Activated CD8-positive, alpha-beta memory T cell treated with anti-CD3 and anti-CD28 coated beads, Interleukin-2, amount 10 ng/mL, durations not matched to agents 7 days and 5 days (primary cell): ENCODE measurements at regions not wholly inside any gene's neighbourhood (a gene's known extent, or its start where the extent isn't known, plus 50 kb on each side); places are given as distances from the start of the nearest gene placed in this dataset.
"Not testable (repeated sequence)": the region's sequence is repeated elsewhere in the genome, so short reads cannot be mapped to it uniquely, and the experiment has no call there.

Experiments
- ATAC-seq: fragments of 150-1000 bp; cut with Tn5 transposase; one replicate; pipeline ENCODE4 v1.10.0; 2021; ENCODE audit warnings: moderate library complexity
- CTCF ChIA-PET: fragments of 350-600 bp; sonication (Branson Sonifier 250); formaldehyde crosslinking; loops from one replicate; lab custom pipeline; 2021; ENCODE audit warnings: antibody characterized with exemption; lab: Charles Lee
- DNase-seq: peaks from one replicate; pipeline ENCODE4 v3.0.0-alpha.2; 2020
- H3K27ac Mint-ChIP-seq: one replicate; pipeline ENCODE4 v1.8.0; 2021; ENCODE audit warnings: mild to moderate bottlenecking, mixed read lengths
- H3K27me3 Mint-ChIP-seq: one replicate; pipeline ENCODE4 v1.8.0; 2021; ENCODE audit warnings: mixed read lengths
- H3K36me3 Mint-ChIP-seq: one replicate; pipeline ENCODE4 v1.8.0; 2021; ENCODE audit warnings: mild to moderate bottlenecking, mixed read lengths
- H3K4me1 Mint-ChIP-seq: one replicate; pipeline ENCODE4 v1.8.0; 2021; ENCODE audit warnings: mixed read lengths
- H3K4me3 Mint-ChIP-seq: one replicate; pipeline ENCODE4 v1.8.0; 2021; ENCODE audit warnings: mild to moderate bottlenecking, moderate library complexity, mixed read lengths
- H3K9me3 Mint-ChIP-seq: one replicate; pipeline ENCODE4 v1.8.0; 2022; ENCODE audit warnings: low read depth, mixed read lengths

GRCh38 chr13:86563308-86563707 is 764.1 kb upstream of the SLITRK6 start:
- CTCF ChIA-PET: no interaction called here
- peaks cover 3% of the 10 kb centered on the region for H3K9me3 Mint-ChIP-seq

GRCh38 chr13:86567119-86567518 is 767.9 kb upstream of the SLITRK6 start:
- H3K9me3 Mint-ChIP-seq: no peaks in the 10 kb centered on the region
- H3K4me3 Mint-ChIP-seq: no peak overlapping the region
- ATAC-seq (no peak), DNase-seq (no peak)
- no peaks in the 10 kb centered on the region for H3K4me1 Mint-ChIP-seq
- H3K36me3 Mint-ChIP-seq: no peaks in the 10 kb centered on the region
- no peak overlapping the region for H3K27ac Mint-ChIP-seq
- no peaks in the 10 kb centered on the region for H3K27me3 Mint-ChIP-seq
- CTCF ChIA-PET: no interaction called here

More at GRCh38 chr13:86563308-86563707, 764.1 kb upstream of the SLITRK6 start:
- ATAC-seq (no peak), DNase-seq (no peak)
- no peaks in the 10 kb centered on the region for H3K27me3 Mint-ChIP-seq
- no peak overlapping the region for H3K4me3 Mint-ChIP-seq
- H3K4me1 Mint-ChIP-seq: no peaks in the 10 kb centered on the region
- no peak overlapping the region for H3K27ac Mint-ChIP-seq
- H3K36me3 Mint-ChIP-seq: no peaks in the 10 kb centered on the region

- CTCF ChIA-PET: no interaction called here
- no peak overlapping the region for H3K27ac Mint-ChIP-seq
- H3K27me3 Mint-ChIP-seq: no peaks in the 10 kb centered on the region
- no peaks in the 10 kb centered on the region for H3K36me3 Mint-ChIP-seq
- H3K4me3 Mint-ChIP-seq: no peak overlapping the region
- ATAC-seq: no peak
- no peaks in the 10 kb centered on the region for H3K9me3 Mint-ChIP-seq
- H3K4me1 Mint-ChIP-seq: no peaks in the 10 kb centered on the region
- no peak for DNase-seq
These were observed 769.9 kb upstream of the SLITRK6 start for GRCh38 chr13:86569119-86569518.

GRCh38 chr13:86569974-86570373 is 770.8 kb upstream of the SLITRK6 start:
- Mint-ChIP-seq H3K36me3 (no peaks in the 10 kb centered on the region), H3K4me1 (no peaks in the 10 kb centered on the region)

GRCh38 chr13:86572115-86572514 is 772.9 kb upstream of the SLITRK6 start:
- no peak overlapping the region for H3K27ac Mint-ChIP-seq

More at GRCh38 chr13:86569974-86570373, 770.8 kb upstream of the SLITRK6 start:
- DNase-seq: no peak
- no peak overlapping the region for H3K4me3 Mint-ChIP-seq
- CTCF ChIA-PET: no interaction called here
- peaks cover 2% of the 10 kb centered on the region for H3K9me3 Mint-ChIP-seq
- no peak for ATAC-seq
- no peaks in the 10 kb centered on the region for H3K27me3 Mint-ChIP-seq
- H3K27ac Mint-ChIP-seq: no peak overlapping the region

GRCh38 chr13:86579662-86580061 is 780.4 kb upstream of the SLITRK6 start:
- no peak for ATAC-seq

More at GRCh38 chr13:86572115-86572514, 772.9 kb upstream of the SLITRK6 start:
- DNase-seq (no peak), ATAC-seq (no peak)
- no peak overlapping the region for H3K4me3 Mint-ChIP-seq
- CTCF ChIA-PET: no interaction called here
- no peaks in the 10 kb centered on the region for H3K27me3 Mint-ChIP-seq
- peaks cover 2% of the 10 kb centered on the region for H3K9me3 Mint-ChIP-seq
- no peaks in the 10 kb centered on the region for H3K36me3 Mint-ChIP-seq
- H3K4me1 Mint-ChIP-seq: no peaks in the 10 kb centered on the region

GRCh38 chr13:86581706-86582105 is 782.5 kb upstream of the SLITRK6 start:
- CTCF ChIA-PET: no interaction called here

More at GRCh38 chr13:86579662-86580061, 780.4 kb upstream of the SLITRK6 start:
- H3K27me3 Mint-ChIP-seq: no peaks in the 10 kb centered on the region
- DNase-seq: no peak
- peaks cover 4% of the 10 kb centered on the region for H3K9me3 Mint-ChIP-seq
- no peaks in the 10 kb centered on the region for H3K4me1 Mint-ChIP-seq
- no peaks in the 10 kb centered on the region for H3K36me3 Mint-ChIP-seq
- H3K4me3 Mint-ChIP-seq: no peak overlapping the region
- H3K27ac Mint-ChIP-seq: no peak overlapping the region
- CTCF ChIA-PET: no interaction called here

GRCh38 chr13:86584301-86584700 is 785.1 kb upstream of the SLITRK6 start:
- H3K36me3 Mint-ChIP-seq: no peaks in the 10 kb centered on the region
- CTCF ChIA-PET: no interaction called here
- DNase-seq: no peak

More at GRCh38 chr13:86581706-86582105, 782.5 kb upstream of the SLITRK6 start:
- DNase-seq: no peak
- no peaks in the 10 kb centered on the region for H3K36me3 Mint-ChIP-seq
- ATAC-seq: no peak
- no peak overlapping the region for H3K27ac Mint-ChIP-seq
- peaks cover 5% of the 10 kb centered on the region for H3K9me3 Mint-ChIP-seq
- H3K4me3 Mint-ChIP-seq: no peak overlapping the region
- no peaks in the 10 kb centered on the region for H3K4me1 Mint-ChIP-seq
- H3K27me3 Mint-ChIP-seq: no peaks in the 10 kb centered on the region

GRCh38 chr13:86585835-86586234 is 786.6 kb upstream of the SLITRK6 start:
- DNase-seq: no peak
- CTCF ChIA-PET: no interaction called here
- Mint-ChIP-seq H3K27me3 (no peaks in the 10 kb centered on the region), H3K36me3 (no peaks in the 10 kb centered on the region), H3K9me3 (peaks cover 6% of the 10 kb centered on the region), H3K27ac (no peak overlapping the region), H3K4me3 (no peak overlapping the region), H3K4me1 (no peaks in the 10 kb centered on the region)
- ATAC-seq: no peak

More at GRCh38 chr13:86584301-86584700, 785.1 kb upstream of the SLITRK6 start:
- Mint-ChIP-seq H3K27me3 (no peaks in the 10 kb centered on the region), H3K9me3 (peaks cover 6% of the 10 kb centered on the region), H3K27ac (no peak overlapping the region), H3K4me1 (no peaks in the 10 kb centered on the region), H3K4me3 (no peak overlapping the region)
- no peak for ATAC-seq

GRCh38 chr13:86591862-86592261 is 792.6 kb upstream of the SLITRK6 start:
- CTCF ChIA-PET: no interaction called here
- ATAC-seq: no peak
- no peak for DNase-seq
- Mint-ChIP-seq H3K36me3 (no peaks in the 10 kb centered on the region), H3K27me3 (no peaks in the 10 kb centered on the region), H3K4me1 (no peaks in the 10 kb centered on the region), H3K27ac (no peak overlapping the region), H3K9me3 (peaks cover 4% of the 10 kb centered on the region), H3K4me3 (no peak overlapping the region)

- H3K9me3 Mint-ChIP-seq: peaks cover 12% of the 10 kb centered on the region
- CTCF ChIA-PET: no interaction called here
- no peaks in the 10 kb centered on the region for H3K27me3 Mint-ChIP-seq
- DNase-seq (no peak), ATAC-seq (no peak)
- H3K4me3 Mint-ChIP-seq: no peak overlapping the region
- no peaks in the 10 kb centered on the region for H3K36me3 Mint-ChIP-seq
- H3K27ac Mint-ChIP-seq: no peak overlapping the region
- H3K4me1 Mint-ChIP-seq: no peaks in the 10 kb centered on the region
These were observed 802.1 kb upstream of the SLITRK6 start for GRCh38 chr13:86601351-86601750.

GRCh38 chr13:86606264-86606663 is 807.0 kb upstream of the SLITRK6 start:
- DNase-seq (no peak), ATAC-seq (no peak)
- H3K27me3 Mint-ChIP-seq: no peaks in the 10 kb centered on the region
- CTCF ChIA-PET: no interaction called here
- H3K4me1 Mint-ChIP-seq: no peaks in the 10 kb centered on the region
- H3K27ac Mint-ChIP-seq: no peak overlapping the region
- H3K4me3 Mint-ChIP-seq: no peak overlapping the region
- H3K9me3 Mint-ChIP-seq: peaks cover 13% of the 10 kb centered on the region
- H3K36me3 Mint-ChIP-seq: no peaks in the 10 kb centered on the region

- Mint-ChIP-seq H3K4me1 (no peaks in the 10 kb centered on the region), H3K4me3 (no peak overlapping the region), H3K27ac (no peak overlapping the region), H3K9me3 (peaks cover 11% of the 10 kb centered on the region), H3K27me3 (no peaks in the 10 kb centered on the region), H3K36me3 (no peaks in the 10 kb centered on the region)
- CTCF ChIA-PET: no interaction called here
- DNase-seq (no peak), ATAC-seq (no peak)
These were observed 809.5 kb upstream of the SLITRK6 start for GRCh38 chr13:86608701-86609100.

- no peak for ATAC-seq
- Mint-ChIP-seq H3K4me3 (no peak overlapping the region), H3K4me1 (no peaks in the 10 kb centered on the region), H3K36me3 (no peaks in the 10 kb centered on the region), H3K27ac (no peak overlapping the region), H3K9me3 (peaks cover 4% of the 10 kb centered on the region), H3K27me3 (no peaks in the 10 kb centered on the region)
- no peak for DNase-seq
- CTCF ChIA-PET: no interaction called here
These were observed 834.1 kb upstream of the SLITRK6 start for GRCh38 chr13:86633346-86633745.

- DNase-seq, ATAC-seq, H3K36me3 Mint-ChIP-seq, H3K27ac Mint-ChIP-seq, H3K4me3 Mint-ChIP-seq, H3K4me1 Mint-ChIP-seq, H3K9me3 Mint-ChIP-seq, CTCF ChIA-PET, H3K27me3 Mint-ChIP-seq: not testable (repeated sequence)
These were observed 852.0 kb upstream of the SLITRK6 start for GRCh38 chr13:86651171-86651570.
